Hepatocyte (in vitro differentiated cells): ENCODE measurements at regions not wholly inside any gene's neighbourhood (a gene's known extent, or its start where the extent isn't known, plus 50 kb on each side); places are given as distances from the start of the nearest gene placed in this dataset.

ENCODE experiments used
- CTCF ChIP-seq: fragments of 200-600 bp; sonication (generic); IDR thresholded peaks from 2 replicates; pipeline ENCODE4 v1.5.1; 2016; ENCODE audit warnings: antibody characterized with exemption, mild to moderate bottlenecking; ENCODE audit not compliant: poor library complexity
- EZH2 ChIP-seq: fragments of 200-600 bp; sonication (generic); IDR thresholded peaks from 2 replicates; pipeline ENCODE4 v1.6.1; 2016; ENCODE audit warnings: antibody characterized with exemption, mild to moderate bottlenecking, borderline replicate concordance

- no peak for TF ChIP-seq CTCF
- TF ChIP-seq EZH2 = no peak
Observed at GRCh38 chr9:82920154-82920553, 142.8 kb downstream of the RASEF start.
